SK-MEL-5 (cell line): ENCODE measurements at regions not wholly inside any gene's neighbourhood (a gene's known extent, or its start where the extent isn't known, plus 50 kb on each side); places are given as distances from the start of the nearest gene placed in this dataset.
"Not testable (repeated sequence)": the region's sequence is repeated elsewhere in the genome, so short reads cannot be mapped to it uniquely, and the experiment has no call there.

Experiments used
- DNase-seq: peaks from one replicate; pipeline ENCODE4 v3.0.0-alpha.2; 2016; ENCODE audit warnings: low read depth, low spot score
- in situ Hi-C: cut with HindIII; loops from 2 replicates; pipeline ENCODE4 v1.10.0; 2016; ENCODE audit warnings: low sequenced_read_pairs, high pct_unique_total_duplicates, low pct_unique_long_range_greater_than_20kb

GRCh38 chr3:18208856-18209255 lies 216.3 kb downstream of the SATB1 start:
- no peak for DNase-seq
- in situ Hi-C loops: no loop called here

DNA sequence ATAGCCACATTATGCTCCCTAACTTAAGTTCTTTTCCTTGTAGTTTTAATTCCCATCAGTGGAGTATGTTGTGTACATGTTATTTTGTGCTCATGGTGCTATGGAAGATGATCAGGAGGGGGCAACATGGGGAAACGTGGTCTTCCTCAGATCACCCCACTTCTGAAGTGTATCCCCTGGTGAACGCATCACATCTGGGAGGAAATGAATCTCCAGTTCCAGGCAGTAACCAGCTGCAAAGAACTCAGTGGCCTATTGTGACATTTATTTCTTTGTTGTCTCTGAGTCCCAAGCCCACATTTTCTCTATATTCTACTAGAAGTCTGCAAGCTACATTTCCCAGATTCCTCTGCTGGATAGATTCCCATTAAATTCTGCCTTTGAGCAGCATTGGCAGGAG lies 217.0 kb downstream of the SATB1 start:
- in situ Hi-C loops: no loop called here
- no peak for DNase-seq

DNA sequence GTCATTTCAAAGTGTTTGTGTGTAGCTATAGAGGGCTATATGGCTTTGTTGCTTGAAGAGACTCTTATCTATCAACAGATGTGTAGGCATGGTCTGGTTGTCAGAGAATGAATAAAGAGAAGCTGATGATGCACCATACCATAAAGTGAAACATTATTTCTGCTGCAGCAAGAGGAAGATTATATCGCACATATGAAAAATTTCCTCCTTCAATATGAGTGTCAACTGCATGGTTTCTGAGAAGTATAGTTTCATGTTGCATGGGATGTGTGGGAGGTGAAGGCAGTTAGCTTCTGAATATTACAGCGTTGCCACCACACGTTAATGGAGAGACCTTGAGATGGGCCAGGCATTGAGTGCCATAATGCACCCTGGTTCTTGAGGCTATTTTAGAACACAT lies 217.9 kb downstream of the SATB1 start:
- in situ Hi-C loops: no loop called here
- DNase-seq: no peak

GRCh38 chr3:18205701-18206100 lies 219.4 kb downstream of the SATB1 start:
- in situ Hi-C loops: not testable (repeated sequence)

GRCh38 chr3:18201315-18201714 lies 223.8 kb downstream of the SATB1 start:
- no peak for DNase-seq
- in situ Hi-C loops: no loop called here

More at GRCh38 chr3:18205701-18206100, 219.4 kb downstream of the SATB1 start:
- not testable (repeated sequence) for DNase-seq

GRCh38 chr3:18199757-18200156 lies 225.4 kb downstream of the SATB1 start:
- DNase-seq: no peak
- in situ Hi-C loops: no loop called here

- no peak for DNase-seq
- in situ Hi-C loops: no loop called here
Observed at GRCh38 chr3:18195836-18196235, 229.3 kb downstream of the SATB1 start.

- in situ Hi-C loops: no loop called here
- no peak for DNase-seq
Observed at GRCh38 chr3:18194431-18194830, 230.7 kb downstream of the SATB1 start.

DNA sequence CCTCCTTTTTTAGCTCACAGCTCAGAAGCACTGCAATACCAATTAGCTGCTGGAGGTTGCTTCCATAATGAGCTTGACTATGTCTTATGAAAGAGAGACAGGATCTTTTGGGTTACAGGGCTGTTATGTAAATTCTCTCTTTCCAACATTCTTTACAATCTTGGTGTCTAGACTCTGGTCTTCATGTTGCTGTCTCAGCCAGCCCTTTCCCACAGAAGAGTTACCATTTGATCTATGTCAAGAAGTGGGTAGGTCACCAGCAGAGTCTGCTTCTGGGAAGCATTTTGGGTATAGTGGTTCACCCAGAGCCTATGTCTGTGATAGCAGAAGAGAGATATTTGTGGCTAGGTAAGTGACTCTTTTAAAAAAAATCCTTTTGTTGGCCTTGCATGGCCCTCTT lies 234.5 kb downstream of the SATB1 start:
- DNase-seq: no peak
- in situ Hi-C loops: no loop called here

DNA sequence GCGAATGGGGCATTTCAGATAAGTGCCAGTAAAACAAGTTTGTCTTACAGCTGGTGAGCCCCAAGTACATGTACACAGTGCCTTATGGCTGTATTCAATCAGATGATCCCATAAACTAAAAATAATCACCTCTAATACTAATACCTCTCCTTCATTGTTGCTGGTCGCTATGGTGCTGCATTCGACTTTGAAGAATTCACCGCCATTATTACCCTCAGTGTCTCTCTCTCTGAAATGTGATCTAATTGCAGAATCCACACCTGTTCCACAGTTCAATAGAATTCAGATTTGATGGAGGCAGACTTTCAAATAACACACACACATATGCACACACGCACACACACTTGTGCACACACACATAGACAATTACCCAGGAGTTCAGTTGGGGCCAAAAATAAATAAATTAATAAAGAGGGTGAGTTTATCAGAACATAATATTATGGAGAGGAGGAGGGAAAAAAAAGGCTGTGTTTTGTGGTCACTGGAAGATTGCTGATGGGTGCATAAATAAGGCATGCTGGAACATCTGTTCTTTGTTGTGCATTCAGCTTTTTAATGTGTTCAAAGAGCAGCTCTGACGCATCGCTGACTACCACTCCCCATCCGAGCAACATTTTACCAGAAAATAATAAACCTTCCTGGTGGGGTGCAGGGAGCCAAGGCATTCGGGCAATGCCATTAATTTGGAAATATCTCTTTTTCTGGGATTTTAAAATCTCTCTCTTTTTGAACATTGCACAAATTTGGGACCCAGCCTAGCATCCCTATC lies 235.7 kb downstream of the SATB1 start:
- DNase-seq: no peak
- in situ Hi-C loops: no loop called here

DNA sequence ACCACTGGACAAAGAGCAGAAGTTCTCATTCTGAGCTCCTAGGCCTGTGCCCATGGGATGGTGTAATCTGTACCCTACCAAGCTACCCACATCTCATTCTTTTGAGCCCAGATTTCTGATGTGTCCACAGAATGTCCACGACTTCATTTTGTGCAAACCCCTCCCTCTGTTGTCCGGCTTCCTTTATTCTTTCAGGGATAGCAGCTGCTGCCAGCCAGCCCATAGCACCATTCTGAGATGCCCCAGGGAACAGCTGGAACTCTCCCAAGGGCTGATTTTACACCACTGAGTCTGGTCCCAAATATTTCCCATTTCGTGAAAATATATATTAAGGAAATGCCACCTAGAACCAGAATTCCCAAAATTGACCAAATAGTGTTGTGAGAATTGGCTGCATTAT lies 236.6 kb downstream of the SATB1 start:
- no peak for DNase-seq
- in situ Hi-C loops: no loop called here

DNA sequence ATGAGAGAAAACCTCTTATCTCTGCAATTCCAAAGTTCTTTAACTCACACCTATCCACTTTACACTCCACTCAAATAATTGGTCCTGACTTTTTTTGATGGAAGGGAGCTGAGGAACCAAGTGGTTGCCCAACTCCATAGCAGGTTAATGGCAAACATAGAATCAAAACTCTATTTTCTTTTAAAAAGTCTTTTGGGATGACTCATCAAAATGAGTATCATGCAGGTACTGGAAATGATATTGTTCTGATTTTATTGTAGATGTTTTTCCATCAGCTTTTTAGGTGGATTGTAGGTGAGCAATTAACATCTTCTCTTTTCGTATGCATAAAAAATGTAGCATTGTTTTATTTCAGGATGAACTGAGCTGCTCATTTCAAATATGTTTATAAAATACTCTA lies 239.5 kb downstream of the SATB1 start:
- in situ Hi-C loops: no loop called here
- DNase-seq: no peak

- in situ Hi-C loops, DNase-seq: not testable (repeated sequence)
Observed at GRCh38 chr3:18182923-18183322, 242.2 kb downstream of the SATB1 start.

GRCh38 chr3:18179521-18179920 lies 245.6 kb downstream of the SATB1 start:
- in situ Hi-C loops: no loop called here
- DNase-seq: no peak

- in situ Hi-C loops: no loop called here
- DNase-seq: no peak
Observed at GRCh38 chr3:18177271-18177670, 247.9 kb downstream of the SATB1 start.

GRCh38 chr3:18173891-18174290 lies 251.2 kb downstream of the SATB1 start:
- in situ Hi-C loops, DNase-seq: not testable (repeated sequence)

- no peak for DNase-seq
- in situ Hi-C loops: no loop called here
Observed at GRCh38 chr3:18159681-18160080, 265.5 kb downstream of the SATB1 start.

DNA sequence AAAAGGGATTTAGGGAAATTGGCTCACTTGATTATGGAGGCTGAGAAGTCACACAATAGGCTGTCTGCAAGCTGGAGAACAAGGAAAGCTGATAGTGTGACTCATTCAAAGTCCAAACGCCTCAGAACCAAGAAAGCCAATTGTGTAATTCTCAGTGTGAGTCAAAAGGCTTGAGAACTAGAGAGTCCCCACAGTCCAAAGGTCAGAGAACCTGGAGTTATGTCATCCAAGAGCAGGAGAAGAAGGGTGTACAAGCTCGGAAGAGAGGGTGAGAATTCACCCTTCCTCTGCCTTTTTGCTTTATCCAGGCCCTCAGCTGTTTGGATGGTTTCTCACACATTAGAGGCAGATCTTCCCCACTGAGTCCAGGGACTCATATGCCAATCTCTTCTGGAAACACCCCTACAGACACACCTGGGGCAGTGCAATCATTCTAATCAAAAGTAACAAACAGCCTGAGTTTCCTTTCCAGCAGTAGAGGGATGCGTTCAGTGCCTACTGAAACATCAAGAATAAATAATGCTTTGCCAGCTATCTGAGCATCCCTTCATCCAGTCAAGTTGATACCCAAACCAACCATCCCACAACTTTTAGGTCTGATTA lies 271.5 kb downstream of the SATB1 start:
- in situ Hi-C loops: no loop called here
- no peak for DNase-seq

DNA sequence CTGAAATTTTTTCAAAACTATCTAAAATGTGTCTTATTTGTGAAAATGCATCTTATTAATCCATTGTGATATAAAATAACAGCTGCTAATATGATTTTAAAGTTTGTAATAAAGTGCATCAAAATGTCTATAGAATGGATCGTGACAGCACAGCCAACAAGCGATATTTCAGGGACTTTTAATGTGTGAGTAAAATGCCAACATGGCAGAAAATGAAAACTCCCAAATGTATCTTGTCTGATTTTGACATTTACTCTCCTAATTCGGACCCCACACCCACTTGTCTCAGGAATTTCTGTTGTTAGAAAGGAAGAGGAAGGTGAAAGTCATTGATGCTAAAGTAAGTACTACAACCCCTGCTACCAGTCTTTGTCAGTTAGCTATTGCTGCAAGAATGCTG lies 273.9 kb downstream of the SATB1 start:
- in situ Hi-C loops: no loop called here
- no peak for DNase-seq
